ENCODE measurements at regions not wholly inside any gene's neighbourhood (a gene's known extent, or its start where the extent isn't known, plus 50 kb on each side); places are given as distances from the start of the nearest gene placed in this dataset.

DNA sequence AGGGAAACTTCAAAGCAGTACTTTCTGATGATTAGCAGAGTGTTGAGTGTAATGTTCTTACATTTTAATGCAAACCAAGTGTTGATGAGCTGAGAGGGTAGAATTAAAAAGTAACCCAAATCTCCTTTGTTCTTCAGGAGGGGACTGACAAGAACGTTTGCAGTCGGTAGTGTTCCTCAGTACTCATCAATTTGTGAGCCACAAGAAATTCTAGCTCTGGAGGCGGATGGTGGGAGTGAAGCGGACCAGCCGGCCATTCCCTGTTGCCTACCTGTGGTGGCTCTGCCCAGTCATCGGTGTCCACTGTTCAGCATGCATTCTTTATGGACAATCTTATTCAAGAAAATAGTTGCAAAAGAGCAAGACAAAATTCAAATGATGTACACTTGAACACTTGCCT lies 438.6 kb upstream of the POU3F3 start:
- no peak for DNase-seq

DNA sequence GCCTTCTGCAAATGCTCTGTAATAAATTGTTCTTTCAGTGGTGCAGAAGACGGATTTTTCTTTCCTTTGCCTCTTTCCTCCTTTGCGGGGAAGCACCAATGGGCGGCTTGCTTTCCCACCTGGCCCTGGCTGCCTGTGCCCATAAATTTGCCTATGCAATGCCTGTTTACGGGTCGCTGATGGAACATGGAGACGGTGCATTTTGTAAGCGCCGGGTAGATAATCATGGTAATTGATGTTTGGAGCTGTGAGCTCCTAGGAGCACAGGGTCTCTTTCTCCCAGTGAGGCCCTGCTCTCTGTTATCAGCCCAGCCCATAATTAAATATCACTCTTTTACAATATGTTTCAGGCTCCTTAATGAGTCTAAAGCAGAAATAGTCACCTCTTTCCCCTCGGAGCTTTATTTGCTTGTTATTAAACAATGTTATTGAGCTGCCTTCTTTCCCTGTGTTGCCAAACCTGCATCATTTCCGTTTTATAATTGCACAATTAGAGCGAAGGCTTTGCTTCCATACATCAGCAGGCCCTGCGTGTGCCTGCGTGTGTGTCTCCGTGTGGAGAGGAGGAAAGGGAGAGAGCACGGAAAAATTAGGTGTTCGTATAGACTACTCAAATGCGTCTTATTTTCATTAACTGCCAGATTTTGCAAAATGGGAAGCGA lies 437.4 kb upstream of the POU3F3 start:
- DNase-seq = no peak

DNA sequence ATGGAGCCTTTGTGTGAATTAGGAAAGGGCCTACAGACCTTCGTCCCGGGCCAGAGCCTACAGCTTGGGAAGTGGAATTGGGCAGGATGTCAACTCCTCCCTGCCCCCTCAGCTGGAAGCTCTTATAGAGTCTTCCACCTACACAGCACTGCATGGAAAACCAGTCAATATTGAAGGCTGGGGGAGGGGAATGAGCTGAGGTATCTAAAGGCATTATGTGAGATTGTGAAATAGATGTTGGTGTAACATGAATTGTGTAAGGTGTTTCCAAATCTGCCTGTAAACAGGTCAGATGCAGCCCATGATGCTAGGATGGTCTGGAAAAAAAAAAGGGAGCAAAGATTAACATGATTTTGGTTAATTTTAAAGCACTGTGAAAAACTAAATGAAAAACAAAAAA lies 433.5 kb upstream of the POU3F3 start:
- no peak for DNase-seq

DNA sequence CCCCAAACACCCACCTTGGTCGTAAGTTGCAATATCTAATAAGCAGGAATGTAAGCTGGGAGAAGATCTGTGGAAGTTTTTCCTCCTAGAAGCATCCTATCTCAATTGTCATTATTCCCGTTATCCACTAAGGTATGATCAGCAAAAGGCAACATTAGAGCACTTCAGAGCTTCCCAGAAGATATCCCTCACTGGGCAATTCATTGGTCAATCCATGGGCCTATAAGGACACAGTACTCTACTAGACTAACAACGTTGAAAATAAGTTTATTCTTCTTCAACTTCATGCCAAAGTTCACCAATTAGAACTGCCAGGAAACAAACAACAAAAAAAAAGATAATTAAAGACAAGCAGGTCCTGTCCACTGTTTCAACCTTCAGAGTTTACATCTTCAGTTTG lies 433.0 kb upstream of the POU3F3 start:
- DNase-seq = no peak

DNA sequence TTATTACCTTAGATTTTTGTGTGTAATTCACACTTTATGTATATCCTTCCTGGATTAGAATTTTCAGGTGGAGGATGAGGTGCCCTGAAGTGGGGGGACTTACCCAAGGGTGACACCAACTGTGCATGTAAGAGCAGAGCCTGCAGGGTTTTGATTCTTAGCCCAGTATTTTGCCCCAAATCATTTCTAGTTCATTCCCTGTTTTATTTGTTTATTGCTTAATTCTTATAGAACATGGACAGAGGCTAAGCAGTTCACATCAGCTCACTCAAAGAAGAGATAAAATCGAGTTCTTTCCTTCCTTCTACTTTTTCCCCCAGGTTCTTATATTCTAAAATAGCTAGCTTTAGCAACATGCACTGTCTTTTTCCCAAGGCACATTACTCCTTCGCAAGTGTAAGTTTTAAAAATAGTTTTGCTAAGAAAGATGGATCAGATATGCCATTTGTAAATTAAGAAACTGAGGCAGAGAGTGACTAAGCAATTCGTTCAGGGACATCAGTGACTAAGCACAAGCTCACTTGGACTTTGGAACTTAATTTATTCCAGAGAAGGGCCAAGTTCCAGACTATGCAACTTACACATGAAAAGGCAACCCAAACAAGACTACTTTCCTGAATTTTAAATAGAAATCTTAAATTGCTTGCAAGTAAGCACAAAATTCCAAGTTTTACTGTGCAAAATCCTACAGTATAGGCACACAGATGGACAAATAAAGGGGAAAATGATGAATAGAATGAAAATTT lies 427.9 kb upstream of the POU3F3 start:
- no peak for DNase-seq

DNA sequence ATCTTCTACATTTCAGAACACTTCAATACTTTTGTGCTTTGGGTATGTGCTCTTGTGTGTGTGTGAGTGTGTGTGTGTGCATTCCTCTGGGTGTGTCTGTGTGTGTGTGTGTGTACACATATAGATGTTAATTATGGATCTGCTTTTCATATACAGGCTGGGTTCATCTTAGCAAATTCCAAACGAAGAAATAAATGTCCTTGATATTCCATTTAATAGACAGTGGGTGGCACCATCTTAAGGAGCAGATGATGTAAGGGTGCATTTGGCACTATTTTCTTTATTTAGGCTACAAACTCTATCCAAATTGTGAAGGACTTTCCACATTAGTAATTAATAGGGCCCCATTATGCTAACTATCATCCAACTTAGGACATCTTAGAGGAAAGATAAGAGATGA lies 425.8 kb upstream of the POU3F3 start:
- DNase-seq = no peak

DNA sequence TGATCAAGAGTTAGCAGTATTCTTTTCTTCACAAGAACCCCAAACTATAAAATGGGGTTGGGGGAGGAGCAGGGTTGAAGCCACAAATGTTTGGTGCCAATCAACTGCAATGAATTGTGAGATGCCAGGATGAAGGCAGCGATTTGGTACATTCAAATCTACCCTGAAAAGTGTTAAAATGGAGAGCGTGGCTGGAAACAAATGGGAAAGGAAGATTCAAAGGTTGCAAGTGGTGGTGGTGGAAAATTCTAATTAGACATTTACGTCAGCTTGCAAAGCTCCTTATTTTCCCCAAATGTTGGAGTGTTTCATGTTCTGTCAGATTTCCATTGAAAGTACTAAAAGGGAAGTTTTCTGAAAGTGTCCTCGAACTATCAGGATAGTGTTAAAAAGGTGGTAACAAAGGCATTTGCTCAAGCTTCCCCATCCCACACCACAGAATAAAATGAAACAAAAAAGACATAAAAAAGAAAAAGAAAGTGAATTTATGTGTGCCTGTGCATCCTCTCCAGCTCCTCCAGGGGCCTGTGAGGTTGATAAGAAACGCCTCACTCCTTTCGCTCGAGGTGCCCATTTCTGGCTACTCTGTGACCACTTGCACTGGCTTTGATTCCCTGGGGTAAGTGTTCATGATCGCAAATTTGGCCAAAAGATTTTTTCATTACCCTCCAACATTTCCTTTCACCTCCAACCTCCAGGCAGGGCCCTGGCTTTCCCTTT lies 424.1 kb upstream of the POU3F3 start:
- no peak for DNase-seq

DNA sequence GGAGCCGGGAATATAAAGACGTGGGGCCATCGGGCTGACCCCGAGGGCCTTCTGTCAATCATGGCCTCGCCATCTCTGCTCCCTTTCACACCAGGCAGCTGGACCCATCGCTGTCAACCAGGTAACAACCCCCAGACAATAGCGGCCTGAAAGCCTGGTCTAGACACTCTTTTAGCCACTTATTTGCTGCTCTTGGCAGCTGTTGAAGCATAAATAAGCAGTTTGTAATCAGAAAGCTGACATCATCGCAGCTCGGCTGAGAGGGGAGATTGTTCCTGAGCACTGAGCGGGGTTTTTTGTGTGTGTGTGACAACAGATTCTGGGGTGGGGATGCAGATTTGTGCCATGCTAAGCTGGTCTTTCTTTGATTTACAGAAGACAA lies 423.6 kb upstream of the POU3F3 start:
- DNase-seq = no peak

DNA sequence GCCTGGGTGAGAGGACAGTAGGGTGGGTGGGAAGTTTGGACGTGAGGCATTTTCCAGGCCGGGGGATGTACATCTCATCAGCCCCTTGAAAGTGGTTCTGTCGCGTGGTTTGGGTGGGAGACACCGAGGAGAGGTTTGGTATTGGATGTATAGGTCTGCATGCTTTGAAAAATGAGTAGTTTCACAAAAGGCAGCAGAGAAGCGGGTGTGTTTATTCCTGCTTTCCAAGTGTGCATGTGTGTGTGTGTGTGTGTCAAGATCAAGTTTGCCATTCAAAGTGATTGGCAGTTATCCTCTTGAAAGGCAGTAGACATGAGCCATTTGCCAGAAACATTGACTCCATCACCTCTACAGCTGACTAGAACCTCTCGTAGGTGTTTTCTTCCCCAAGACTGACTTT lies 423.1 kb upstream of the POU3F3 start:
- no peak for DNase-seq

DNA sequence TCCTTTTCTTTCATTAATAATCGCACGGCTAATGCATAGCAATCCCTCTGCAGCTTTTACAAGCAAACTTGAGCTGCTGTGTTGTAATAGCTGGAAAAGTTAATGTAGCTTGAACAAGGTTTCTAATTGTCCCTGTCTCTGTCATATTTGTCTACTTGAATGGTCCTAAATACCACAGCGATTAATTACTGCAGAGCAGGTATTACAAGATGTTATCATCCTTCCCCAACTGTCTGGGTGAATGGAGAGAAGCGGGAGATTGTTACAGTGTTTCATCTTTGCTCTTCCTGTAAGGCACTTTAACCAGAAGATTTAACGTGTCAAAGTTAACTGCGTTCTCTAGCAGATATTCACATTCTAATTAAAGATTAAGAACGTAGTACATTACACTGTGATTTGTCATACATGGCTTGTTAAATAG lies 422.2 kb upstream of the POU3F3 start:
- DNase-seq = no peak

DNA sequence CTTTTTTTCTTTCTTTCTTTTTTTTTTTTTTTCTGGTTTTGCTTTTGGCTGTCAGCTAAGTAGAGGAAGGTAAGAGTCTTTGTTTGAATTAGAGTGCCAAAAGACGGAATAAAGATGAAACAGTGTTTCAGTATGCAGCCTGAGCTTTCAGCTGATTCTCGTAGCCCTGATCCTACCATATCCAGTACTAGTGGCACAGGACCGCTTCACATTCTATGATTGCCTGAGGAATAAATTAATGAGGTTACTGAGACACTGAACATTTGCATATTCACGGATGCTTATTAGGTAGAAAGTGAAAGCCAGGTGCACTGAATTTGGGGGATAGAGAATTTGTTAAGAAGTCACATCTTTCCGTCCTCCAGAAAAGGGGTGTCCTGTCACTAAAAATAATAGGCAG lies 421.5 kb upstream of the POU3F3 start:
- no peak for DNase-seq

DNA sequence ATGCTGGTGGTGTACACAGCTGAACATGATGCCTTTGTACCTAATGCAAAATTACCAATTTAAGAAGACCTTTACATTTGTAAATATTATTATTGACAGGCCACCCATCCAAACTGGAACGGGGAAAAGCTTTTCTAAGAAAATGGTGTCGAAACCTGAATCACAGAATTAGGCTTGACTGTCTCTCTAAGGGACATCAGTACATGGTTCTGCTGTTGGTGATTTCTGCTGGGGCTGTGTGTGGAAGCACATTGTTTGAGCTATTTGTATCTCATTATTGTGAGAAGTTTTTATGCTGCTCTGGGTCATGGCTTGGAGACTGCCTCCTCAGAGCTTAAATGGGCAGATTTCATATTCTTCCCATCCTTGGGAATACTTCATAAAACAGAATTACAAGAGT lies 420.9 kb upstream of the POU3F3 start:
- DNase-seq = no peak

DNA sequence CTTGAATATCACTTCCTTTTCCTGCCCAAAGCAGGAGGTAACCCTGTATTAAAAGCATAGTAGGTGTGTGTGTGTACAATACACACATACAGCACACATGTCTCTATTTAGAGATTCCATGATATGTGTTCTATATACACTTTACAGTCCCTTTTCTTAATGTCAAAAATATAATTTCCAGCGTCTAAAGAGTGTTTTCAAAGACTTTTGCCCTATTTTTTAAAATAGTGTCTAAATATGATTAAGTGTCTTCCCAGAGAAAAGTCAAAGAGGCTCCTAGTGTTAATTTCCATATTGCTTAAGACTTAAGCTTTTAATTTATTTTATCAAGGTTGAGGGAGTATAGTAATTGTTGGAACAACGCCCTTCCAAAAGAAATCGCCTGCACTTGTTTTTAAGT lies 420.3 kb upstream of the POU3F3 start:
- no peak for DNase-seq

DNA sequence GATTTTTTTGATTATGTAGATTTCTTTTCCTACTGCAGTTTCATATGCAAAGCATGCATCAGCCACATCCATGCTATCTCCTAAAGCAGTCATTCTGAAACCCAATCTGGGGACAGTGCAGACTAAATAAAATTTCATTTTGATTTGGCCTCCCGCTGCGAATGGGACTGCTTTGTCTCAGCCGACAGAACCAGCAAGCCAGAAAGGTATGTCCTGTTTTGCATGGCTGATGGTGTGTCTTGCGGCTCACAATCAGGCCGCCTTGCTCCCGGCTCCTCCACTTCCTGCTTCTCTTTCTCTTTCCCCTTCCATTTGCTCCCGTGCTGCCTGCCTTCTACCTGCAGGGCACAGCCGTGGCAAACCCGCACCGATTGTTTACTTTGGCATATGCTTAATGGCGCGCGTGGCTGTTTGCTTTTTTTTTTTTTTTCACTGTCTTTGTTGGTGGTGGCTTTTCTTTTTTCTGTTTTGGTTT lies 419.6 kb upstream of the POU3F3 start:
- DNase-seq = peak; percentile 66

DNA sequence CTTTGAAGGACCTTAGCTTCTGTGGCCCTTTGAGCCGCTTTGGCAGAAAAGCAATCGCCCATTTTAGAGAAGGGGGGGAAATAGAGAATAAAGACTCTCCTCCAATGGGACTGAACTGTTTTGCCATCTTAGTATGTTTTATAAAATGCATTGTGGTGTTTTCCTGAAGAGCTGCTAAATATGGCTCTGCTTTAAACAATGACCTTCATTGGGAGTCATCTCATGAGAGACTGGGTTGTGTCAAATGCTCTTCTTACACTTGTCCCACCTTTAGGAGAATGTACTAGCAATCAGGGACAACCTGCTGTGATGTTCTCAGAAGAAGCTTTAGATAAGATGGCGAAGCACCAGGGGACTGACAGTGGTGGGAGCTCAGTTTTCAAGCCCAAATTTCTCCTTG lies 418.9 kb upstream of the POU3F3 start:
- DNase-seq = no peak

DNA sequence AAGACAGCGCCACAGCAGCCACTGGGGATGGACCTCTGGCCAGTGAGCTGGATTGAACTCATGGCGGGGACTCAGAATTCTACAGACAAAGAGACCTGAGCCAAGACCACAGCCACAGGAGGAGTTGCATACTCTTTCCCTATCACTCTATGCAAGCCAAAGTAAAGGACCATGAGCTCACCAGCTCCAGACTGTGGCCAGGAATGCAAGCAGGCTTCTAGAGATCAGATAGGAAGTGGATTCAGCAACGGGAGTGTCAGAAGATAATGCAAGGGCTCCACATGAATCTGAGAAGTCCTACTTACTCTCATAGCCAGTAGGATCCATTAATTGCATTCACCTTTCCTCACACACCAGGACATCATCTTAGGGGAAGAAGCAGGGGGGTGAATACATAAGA lies 415.4 kb upstream of the POU3F3 start:
- DNase-seq = no peak

DNA sequence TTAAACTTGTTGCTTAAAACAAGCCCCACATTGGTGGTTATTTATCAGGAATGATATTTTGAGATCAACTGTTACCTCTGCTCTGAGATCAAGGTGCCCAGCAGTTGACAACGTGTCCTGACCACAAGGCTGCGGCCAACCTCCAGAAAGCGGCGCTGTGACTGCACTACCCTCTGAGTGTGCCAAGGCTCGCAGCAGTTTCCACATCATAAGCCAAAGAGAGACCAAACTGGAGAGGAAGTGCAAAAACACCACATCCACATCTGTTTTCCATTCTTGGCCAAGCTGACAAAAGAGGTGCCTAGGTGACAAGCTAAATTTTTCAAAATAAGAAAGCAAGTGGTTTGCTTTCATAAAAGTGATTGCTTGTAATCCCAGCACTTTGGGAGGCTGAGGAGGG lies 410.8 kb upstream of the POU3F3 start:
- peak; percentile 18 for DNase-seq

DNA sequence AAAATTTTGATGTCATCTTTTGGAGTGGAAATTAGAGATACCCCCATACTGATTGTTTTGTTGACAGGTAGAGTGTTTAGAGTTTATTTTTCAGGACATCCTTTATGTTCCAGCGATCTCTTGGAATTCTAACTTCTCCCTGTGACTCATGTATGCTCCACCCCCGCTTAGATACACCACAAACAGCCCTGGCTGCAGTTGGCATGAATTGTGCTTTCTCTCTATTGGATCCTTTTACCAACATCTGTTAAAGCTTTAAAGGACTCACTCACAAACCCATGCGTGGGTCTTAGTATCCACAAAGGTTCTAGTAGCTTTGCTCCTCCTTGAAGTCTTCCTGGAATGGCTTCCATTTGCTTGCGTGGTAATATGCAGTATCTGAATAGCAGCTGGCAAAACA lies 409.5 kb upstream of the POU3F3 start:
- no peak for DNase-seq

DNA sequence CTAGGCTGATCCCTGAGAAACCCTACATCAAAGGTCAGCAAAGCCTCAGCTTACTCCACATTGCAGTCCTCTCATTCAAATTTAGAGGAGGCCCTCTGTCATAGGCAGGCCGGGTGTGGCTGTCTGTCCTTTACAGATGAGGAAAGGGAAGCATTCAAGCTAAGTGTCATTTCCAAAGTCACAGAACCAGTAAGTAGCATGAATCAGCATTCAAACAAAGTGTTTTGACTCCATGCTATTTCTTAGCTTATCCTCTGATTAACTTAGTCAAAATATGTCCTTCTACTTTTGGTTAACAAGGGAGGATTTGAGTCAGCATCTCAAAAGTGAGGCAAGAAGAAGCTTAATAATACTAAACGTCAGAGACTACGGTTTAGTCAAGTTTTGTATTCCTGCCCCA lies 409.0 kb upstream of the POU3F3 start:
- DNase-seq = peak; percentile 47

DNA sequence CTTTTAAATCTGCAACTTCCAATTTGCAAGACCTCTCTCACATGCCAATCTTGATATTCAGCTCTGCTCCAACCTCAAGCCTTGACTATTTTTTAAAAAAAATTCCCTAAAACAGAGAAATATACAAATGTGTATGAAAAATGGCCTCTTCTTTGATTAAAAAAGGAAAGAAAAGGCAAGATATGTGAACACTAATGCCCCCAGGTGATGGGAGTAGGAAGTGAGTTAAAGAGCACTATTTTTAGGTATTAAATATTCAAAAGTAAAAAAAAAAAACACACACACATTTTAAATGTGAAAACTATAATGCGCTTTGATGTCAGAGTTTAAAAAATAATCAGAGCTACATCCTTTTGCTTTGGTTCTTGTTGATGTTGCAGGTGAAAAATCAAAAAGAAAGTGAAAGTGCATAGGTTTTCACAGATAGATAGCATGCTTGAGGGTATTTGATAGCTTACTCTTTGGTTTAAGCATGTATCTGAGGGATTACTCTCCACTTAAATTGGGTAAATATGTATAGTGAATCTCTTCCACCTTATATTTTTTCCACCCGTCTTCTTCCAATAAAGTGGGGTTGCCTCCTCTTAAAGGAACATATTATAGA lies 406.0 kb upstream of the POU3F3 start:
- no peak for DNase-seq

DNA sequence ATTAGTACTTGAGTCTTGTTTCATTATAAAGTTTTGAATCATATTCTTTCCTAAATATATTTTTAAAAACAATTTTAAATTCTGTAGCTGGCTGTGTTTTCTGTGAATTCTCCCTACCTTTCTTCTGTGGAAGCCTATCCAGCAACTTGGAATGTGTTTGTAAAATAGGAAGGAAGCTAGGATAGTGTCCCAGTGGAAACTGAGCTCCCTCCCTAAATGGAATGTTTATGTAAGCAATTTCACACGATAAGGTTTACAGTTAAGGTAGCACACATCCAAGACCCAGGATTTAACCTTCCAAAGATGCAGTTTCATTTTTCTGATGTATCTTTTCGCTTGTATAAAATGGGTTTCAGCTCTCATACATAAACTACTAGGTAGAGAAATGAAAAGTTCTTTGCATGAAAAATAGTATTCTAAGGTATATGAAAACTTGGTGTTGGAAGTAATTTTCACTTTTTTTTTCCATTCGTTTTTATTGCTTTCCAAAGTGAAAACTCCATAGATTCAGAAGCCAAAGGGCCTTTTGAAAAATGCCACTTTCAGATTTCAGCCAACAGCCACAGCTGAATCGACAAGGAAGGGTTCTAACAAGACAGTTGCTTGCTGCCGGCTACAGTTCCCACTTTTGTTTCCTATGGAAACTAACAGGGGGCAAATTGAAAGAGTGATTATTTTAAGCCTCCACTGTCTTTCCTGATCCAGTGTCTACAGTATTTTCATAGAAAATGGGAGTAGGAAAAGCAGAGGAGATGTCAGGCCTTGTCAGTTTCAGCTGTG lies 405.1 kb upstream of the POU3F3 start:
- DNase-seq = no peak

DNA sequence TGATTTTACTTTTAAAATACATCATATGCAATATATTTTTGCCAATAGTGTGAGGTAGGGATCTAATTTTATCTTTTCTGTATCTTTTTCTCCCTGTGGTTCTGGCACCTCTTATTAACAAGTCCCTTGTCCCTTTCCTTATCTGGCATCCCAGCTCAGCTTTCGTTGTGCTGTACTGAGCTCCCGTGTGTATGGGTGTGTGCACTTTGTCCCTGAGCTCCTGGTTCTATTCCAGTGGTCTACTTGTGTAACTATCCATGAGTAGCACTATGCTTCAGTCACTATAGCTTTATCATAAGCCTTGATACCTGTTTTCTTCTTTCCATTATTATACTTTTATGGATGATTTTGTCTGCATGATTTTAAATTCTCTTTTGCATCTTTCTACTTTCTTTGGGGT lies 401.4 kb upstream of the POU3F3 start:
- DNase-seq = no peak

DNA sequence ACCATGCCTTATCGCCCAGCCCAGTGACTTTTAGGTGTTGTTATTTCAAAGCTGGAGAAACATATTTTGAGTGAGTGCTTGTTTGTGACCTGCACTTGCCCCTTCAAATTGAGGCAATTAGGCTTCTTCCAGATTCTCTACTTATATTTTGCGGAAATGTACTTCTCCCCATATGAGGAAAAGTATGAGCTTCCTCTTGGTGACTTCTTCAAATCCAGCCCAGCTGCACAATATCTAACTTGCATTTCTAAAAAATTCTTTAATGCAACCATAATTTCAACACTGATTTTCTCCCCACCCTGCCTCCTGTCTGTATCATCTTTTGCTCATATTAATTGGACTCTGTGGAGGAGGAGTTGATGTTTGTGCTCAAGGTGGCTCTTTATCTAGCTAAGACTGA lies 391.2 kb upstream of the POU3F3 start:
- DNase-seq = no peak

All from activated CD4-positive, alpha-beta T cell treated with anti-CD3 and anti-CD28 coated beads, Interleukin-2, Interleukin-6, amounts not matched to agents 100 ng/mL and 50 ng/mL, durations not matched to agents 16 hours and 8 hours (primary cell).